CD4-positive, alpha-beta T cell treated with Interleukin-12 subunit alpha and Interleukin-12 subunit beta, for 1 hour (primary cell): ENCODE measurements at regions not wholly inside any gene's neighbourhood (a gene's known extent, or its start where the extent isn't known, plus 50 kb on each side); places are given as distances from the start of the nearest gene placed in this dataset.

Source experiments
- DNase-seq: peaks from one replicate; pipeline ENCODE4 v3.0.0-alpha.2; 2020

GRCh38 chr6:88558981-88559380 is 392.8 kb upstream of the CNR1 start:
- DNase-seq = no peak

GRCh38 chr6:88556663-88557062 is 390.5 kb upstream of the CNR1 start:
- DNase-seq = no peak

- DNase-seq = no peak
Measured at GRCh38 chr6:88548891-88549505, 382.9 kb upstream of the CNR1 start.

GRCh38 chr6:88547768-88548167 is 381.6 kb upstream of the CNR1 start:
- no peak for DNase-seq

GRCh38 chr6:88545991-88546390 is 379.8 kb upstream of the CNR1 start:
- DNase-seq = no peak

GRCh38 chr6:88544986-88545612 is 379.0 kb upstream of the CNR1 start:
- no peak for DNase-seq

GRCh38 chr6:88539295-88539764 is 373.2 kb upstream of the CNR1 start:
- no peak for DNase-seq

GRCh38 chr6:88538840-88539239 is 372.7 kb upstream of the CNR1 start:
- DNase-seq = no peak

GRCh38 chr6:88538130-88538706 is 372.1 kb upstream of the CNR1 start:
- no peak for DNase-seq

GRCh38 chr6:88536071-88536625 is 370.0 kb upstream of the CNR1 start:
- DNase-seq = no peak

GRCh38 chr6:88535306-88535705 is 369.2 kb upstream of the CNR1 start:
- no peak for DNase-seq

- no peak for DNase-seq
Measured at GRCh38 chr6:88532241-88532860, 366.2 kb upstream of the CNR1 start.

GRCh38 chr6:88529726-88530125 is 363.6 kb upstream of the CNR1 start:
- no peak for DNase-seq

GRCh38 chr6:88520445-88520844 is 354.3 kb upstream of the CNR1 start:
- no peak for DNase-seq

- no peak for DNase-seq
Measured at GRCh38 chr6:88520017-88520338, 353.8 kb upstream of the CNR1 start.

- DNase-seq = no peak
Measured at GRCh38 chr6:88519301-88520016, 353.3 kb upstream of the CNR1 start.

GRCh38 chr6:88517737-88518136 is 351.6 kb upstream of the CNR1 start:
- no peak for DNase-seq

GRCh38 chr6:88513920-88514319 is 347.8 kb upstream of the CNR1 start:
- no peak for DNase-seq

- no peak for DNase-seq
Measured at GRCh38 chr6:88513471-88513870, 347.3 kb upstream of the CNR1 start.

GRCh38 chr6:88512951-88513350 is 346.8 kb upstream of the CNR1 start:
- no peak for DNase-seq

- no peak for DNase-seq
Measured at GRCh38 chr6:88502391-88502790, 336.2 kb upstream of the CNR1 start.

- DNase-seq = no peak
Measured at GRCh38 chr6:88499845-88500699, 333.9 kb upstream of the CNR1 start.
